ENCODE measurements at regions not wholly inside any gene's neighbourhood (a gene's known extent, or its start where the extent isn't known, plus 50 kb on each side); places are given as distances from the start of the nearest gene placed in this dataset.

DNA sequence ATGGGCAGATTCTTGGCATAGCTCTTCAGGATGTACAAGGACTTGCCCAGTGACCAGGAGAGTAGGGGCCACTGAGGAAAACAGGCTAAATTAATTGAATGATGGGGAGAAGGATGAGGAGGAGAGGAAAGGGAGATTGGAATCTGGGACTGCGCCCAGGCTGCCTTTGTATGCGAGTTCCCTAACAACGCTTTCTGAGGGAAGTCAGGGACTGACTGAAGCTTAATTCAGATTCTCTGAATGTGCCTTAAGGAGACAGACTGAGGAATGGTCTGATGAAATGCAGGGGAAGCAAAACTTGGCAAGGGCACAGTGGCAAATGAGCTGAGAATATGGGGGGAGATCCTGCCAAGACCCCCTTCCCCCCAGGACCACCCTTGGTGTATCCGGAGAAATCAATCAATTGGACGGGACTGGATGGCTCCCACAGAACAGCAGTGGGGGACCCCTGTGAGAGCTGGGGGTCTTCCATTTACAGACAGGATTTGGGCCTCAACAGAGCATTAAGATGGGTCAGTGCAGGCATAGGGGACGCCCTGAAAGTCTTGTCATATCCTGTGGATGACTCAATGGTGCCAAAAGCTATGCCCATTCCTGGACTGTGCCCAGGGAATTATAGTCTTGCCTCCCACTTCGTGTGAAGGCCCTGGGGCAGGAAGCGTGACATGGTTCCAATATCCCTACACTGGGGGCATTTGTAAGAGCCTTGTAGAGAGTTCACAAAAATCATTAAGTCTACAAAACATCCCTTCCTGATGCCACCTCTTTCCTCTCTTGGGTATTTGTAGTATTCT is 215.5 kb upstream of the TNC start:
- no peaks in the 10 kb centered on the region for H3K36me3 ChIP-seq (replicated peaks in 1 of 2; ENCODE audit: control insufficient read depth in 1 of 2, insufficient read depth in 2 of 2, low read length in 1 of 2)
- TF ChIP-seq RFX5 (IDR thresholded peaks at IDR 0.05; ENCODE audit: low read length) (no peak), TAF1 (IDR thresholded peaks at IDR 0.05; ENCODE audit: borderline replicate concordance, low read depth, low read length) (no peak), MXI1 (IDR thresholded peaks at IDR 0.05; ENCODE audit: low read depth, low read length) (no peak), SIN3A (IDR thresholded peaks at IDR 0.05; ENCODE audit: borderline replicate concordance, low read depth, low read length) (no peak), FOXJ3 (CRISPR knock-in tag; IDR thresholded peaks at IDR 0.05) (no peak), EZH2phosphoT487 (IDR thresholded peaks at IDR 0.05; ENCODE audit: borderline replicate concordance, low read depth) (no peak), GATA2 (CRISPR knock-in tag; IDR thresholded peaks at IDR 0.05) (no peak), NFIC (IDR thresholded peaks at IDR 0.05; ENCODE audit: borderline replicate concordance) (no peak), NRF1 (IDR thresholded peaks at IDR 0.05; ENCODE audit: low read depth, low read length) (no peak), SMC3 (IDR thresholded peaks at IDR 0.05; ENCODE audit: low read depth, low read length) (no peak), ELF1 (IDR thresholded peaks at IDR 0.05) (no peak), JUND (IDR thresholded peaks at IDR 0.05) (no peak), TCF12 (IDR thresholded peaks at IDR 0.05) (no peak)
- TF ChIP-seq, protein P1, sequence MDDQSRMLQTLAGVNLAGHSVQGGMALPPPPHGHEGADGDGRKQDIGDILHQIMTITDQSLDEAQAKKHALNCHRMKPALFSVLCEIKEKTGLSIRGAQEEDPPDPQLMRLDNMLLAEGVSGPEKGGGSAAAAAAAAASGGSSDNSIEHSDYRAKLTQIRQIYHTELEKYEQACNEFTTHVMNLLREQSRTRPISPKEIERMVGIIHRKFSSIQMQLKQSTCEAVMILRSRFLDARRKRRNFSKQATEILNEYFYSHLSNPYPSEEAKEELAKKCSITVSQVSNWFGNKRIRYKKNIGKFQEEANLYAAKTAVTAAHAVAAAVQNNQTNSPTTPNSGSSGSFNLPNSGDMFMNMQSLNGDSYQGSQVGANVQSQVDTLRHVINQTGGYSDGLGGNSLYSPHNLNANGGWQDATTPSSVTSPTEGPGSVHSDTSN (IDR thresholded peaks at IDR 0.05): no peak
- TF ChIP-seq, protein P2, sequence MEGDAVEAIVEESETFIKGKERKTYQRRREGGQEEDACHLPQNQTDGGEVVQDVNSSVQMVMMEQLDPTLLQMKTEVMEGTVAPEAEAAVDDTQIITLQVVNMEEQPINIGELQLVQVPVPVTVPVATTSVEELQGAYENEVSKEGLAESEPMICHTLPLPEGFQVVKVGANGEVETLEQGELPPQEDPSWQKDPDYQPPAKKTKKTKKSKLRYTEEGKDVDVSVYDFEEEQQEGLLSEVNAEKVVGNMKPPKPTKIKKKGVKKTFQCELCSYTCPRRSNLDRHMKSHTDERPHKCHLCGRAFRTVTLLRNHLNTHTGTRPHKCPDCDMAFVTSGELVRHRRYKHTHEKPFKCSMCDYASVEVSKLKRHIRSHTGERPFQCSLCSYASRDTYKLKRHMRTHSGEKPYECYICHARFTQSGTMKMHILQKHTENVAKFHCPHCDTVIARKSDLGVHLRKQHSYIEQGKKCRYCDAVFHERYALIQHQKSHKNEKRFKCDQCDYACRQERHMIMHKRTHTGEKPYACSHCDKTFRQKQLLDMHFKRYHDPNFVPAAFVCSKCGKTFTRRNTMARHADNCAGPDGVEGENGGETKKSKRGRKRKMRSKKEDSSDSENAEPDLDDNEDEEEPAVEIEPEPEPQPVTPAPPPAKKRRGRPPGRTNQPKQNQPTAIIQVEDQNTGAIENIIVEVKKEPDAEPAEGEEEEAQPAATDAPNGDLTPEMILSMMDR (IDR thresholded peaks at IDR 0.05): no peak
- TF ChIP-seq, protein P3, sequence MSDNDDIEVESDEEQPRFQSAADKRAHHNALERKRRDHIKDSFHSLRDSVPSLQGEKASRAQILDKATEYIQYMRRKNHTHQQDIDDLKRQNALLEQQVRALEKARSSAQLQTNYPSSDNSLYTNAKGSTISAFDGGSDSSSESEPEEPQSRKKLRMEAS (IDR thresholded peaks at IDR 0.05; ENCODE audit: low read depth): no peak
- TF ChIP-seq, protein P4, sequence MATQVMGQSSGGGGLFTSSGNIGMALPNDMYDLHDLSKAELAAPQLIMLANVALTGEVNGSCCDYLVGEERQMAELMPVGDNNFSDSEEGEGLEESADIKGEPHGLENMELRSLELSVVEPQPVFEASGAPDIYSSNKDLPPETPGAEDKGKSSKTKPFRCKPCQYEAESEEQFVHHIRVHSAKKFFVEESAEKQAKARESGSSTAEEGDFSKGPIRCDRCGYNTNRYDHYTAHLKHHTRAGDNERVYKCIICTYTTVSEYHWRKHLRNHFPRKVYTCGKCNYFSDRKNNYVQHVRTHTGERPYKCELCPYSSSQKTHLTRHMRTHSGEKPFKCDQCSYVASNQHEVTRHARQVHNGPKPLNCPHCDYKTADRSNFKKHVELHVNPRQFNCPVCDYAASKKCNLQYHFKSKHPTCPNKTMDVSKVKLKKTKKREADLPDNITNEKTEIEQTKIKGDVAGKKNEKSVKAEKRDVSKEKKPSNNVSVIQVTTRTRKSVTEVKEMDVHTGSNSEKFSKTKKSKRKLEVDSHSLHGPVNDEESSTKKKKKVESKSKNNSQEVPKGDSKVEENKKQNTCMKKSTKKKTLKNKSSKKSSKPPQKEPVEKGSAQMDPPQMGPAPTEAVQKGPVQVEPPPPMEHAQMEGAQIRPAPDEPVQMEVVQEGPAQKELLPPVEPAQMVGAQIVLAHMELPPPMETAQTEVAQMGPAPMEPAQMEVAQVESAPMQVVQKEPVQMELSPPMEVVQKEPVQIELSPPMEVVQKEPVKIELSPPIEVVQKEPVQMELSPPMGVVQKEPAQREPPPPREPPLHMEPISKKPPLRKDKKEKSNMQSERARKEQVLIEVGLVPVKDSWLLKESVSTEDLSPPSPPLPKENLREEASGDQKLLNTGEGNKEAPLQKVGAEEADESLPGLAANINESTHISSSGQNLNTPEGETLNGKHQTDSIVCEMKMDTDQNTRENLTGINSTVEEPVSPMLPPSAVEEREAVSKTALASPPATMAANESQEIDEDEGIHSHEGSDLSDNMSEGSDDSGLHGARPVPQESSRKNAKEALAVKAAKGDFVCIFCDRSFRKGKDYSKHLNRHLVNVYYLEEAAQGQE (IDR thresholded peaks at IDR 0.05; ENCODE audit: low read depth, low read length): no peak
- H3K9me3 ChIP-seq: no peaks in the 10 kb centered on the region
- H3K4me1 ChIP-seq (ENCODE audit: control insufficient read depth in 1 of 2, insufficient read depth in 2 of 2, low read depth in 1 of 2, low read length in 1 of 2): 0 out of 4 replicates have a peak, but pooled peaks cover 0 to 5% of the 10 kb centered on the region in 2 experiments
- 80% methylated on average over 6 of the region's 8 CpGs for WGBS (ENCODE audit: low lambda C conversion rate)
- no peaks in the 10 kb centered on the region for H3K79me2 ChIP-seq (ENCODE audit: insufficient read depth)
- no peaks in the 10 kb centered on the region for H3F3A ChIP-seq (replicated peaks; ENCODE audit: insufficient read depth)
- H3K9ac ChIP-seq: no peak overlapping the region
- H2AFZ ChIP-seq (ENCODE audit: low read depth): no peak overlapping the region
- H3K27me3 ChIP-seq (ENCODE audit: insufficient read depth): no peaks in the 10 kb centered on the region
- DNase-seq: no peak
- no peaks in the 10 kb centered on the region for H4K20me1 ChIP-seq (ENCODE audit: insufficient read depth)
- POLR2A ChIA-PET: no interaction called here
- no peak overlapping the region for H3K4me3 ChIP-seq (ENCODE audit: low read depth in 2 of 2, low read length in 1 of 2)
- CTCF ChIA-PET: interaction anchor here (0.8 to 1.3 kb wide), 3 partner anchors 8 to 10 kb away, joined by 3 to 4 read pairs (median 3); no protein-coding TSS in a partner anchor
- no peaks in the 10 kb centered on the region for H3K9me2 ChIP-seq
- no peak overlapping the region for H3K4me2 ChIP-seq
- H3K27ac ChIP-seq (ENCODE audit: low read depth in 2 of 2, low read length in 1 of 2): no peak overlapping the region

All from SK-N-SH (cell line).